ENCODE measurements at regions not wholly inside any gene's neighbourhood (a gene's known extent, or its start where the extent isn't known, plus 50 kb on each side); places are given as distances from the start of the nearest gene placed in this dataset.

- TF ChIP-seq CTCF (conservative IDR thresholded peaks at IDR 0.05 in 1 of 2, IDR thresholded peaks at IDR 0.05 in 1 of 2; ENCODE audit: extremely low read depth in 1 of 2, insufficient read depth in 1 of 2, low read depth in 1 of 2, low read length in 2 of 2) (no peak), EZH2 (IDR thresholded peaks at IDR 0.05; ENCODE audit: borderline replicate concordance, low read length) (no peak)
Observed at GRCh38 chr2:230643576-230644291, 68.9 kb upstream of the CAB39 start.
